ENCODE measurements at regions not wholly inside any gene's neighbourhood (a gene's known extent, or its start where the extent isn't known, plus 50 kb on each side); places are given as distances from the start of the nearest gene placed in this dataset.

DNA sequence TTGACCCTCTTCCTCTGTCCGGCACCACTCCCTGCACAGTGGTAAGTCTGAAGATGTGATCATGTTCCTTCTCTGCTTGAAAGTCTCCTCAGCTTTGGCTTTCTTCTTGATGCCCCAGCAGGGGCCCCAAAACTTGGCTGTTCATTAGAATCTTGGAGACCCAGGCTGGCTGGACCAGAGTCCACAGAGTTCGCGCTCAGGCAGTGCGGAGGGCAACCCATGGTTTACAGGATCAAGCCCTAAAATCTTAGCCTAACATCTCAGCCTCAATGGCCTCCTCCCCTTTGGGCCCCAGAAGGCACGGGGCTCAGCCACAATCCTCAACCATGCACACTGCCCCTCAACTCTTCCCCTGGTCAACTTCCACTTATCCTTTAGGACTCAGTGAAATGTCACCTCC, 72.9 kb upstream of the GTSF1L start:
- no peaks in the 10 kb centered on the region for H3K4me1 Mint-ChIP-seq
- Histone ChIP-seq H2BK5ac (ENCODE audit: insufficient read length, low read length) (no peak overlapping the region), H3K4ac (ENCODE audit: low read depth, low read length) (no peak overlapping the region), H3K14ac (ENCODE audit: insufficient read depth, low read length) (no peak overlapping the region), H3K9me3 (ENCODE audit: control insufficient read depth, low read depth, low read length) (no peaks in the 10 kb centered on the region), H3K27me3 (ENCODE audit: insufficient read depth, low read length) (no peaks in the 10 kb centered on the region), H4K20me1 (ENCODE audit: control insufficient read depth, insufficient read depth, insufficient read length) (no peaks in the 10 kb centered on the region), H3K27ac (ENCODE audit: insufficient read length, low read depth, low read length) (no peak overlapping the region), H3T11ph (ENCODE audit: low read length) (no peak overlapping the region), H3K79me1 (ENCODE audit: insufficient read depth, low read depth, low read length, poor library complexity, severe bottlenecking) (no peaks in the 10 kb centered on the region), H2BK12ac (ENCODE audit: insufficient read length, low read depth, low read length) (no peak overlapping the region), H3K9ac (ENCODE audit: extremely low read depth, insufficient read length, low read length) (no peak overlapping the region), H4K5ac (ENCODE audit: insufficient read length, low read depth, low read length) (no peak overlapping the region), H2AK5ac (ENCODE audit: insufficient read length, low read length) (no peak overlapping the region), H4K8ac (replicated peaks; ENCODE audit: insufficient read length, low read depth, low read length) (no peak overlapping the region), H3K4me2 (ENCODE audit: insufficient read depth, insufficient read length, low read length) (no peak overlapping the region), H3K18ac (ENCODE audit: insufficient read length, low read depth, low read length) (no peak overlapping the region), H3K56ac (ENCODE audit: insufficient read length, low read depth, low read length) (no peak overlapping the region), H3K79me2 (ENCODE audit: insufficient read depth, low read length) (no peaks in the 10 kb centered on the region), H2BK15ac (ENCODE audit: low read depth, low read length) (no peak overlapping the region), H3K4me1 (ENCODE audit: insufficient read depth, low read length) (no peaks in the 10 kb centered on the region), H4K91ac (ENCODE audit: insufficient read length, low read depth, low read length) (no peak overlapping the region), H3K23ac (ENCODE audit: insufficient read length, low read depth, low read length) (no peak overlapping the region), H2AFZ (ENCODE audit: low read length) (no peak overlapping the region), H2BK120ac (ENCODE audit: low read depth, low read length, poor library complexity, severe bottlenecking) (no peak overlapping the region), H3K23me2 (ENCODE audit: insufficient read length, low read depth, low read length, poor library complexity, severe bottlenecking) (no peaks in the 10 kb centered on the region), H2BK20ac (ENCODE audit: low read depth, low read length, poor library complexity, severe bottlenecking) (no peak overlapping the region)
- H3K4me3 Mint-ChIP-seq = no peak overlapping the region
- H3K27me3 Mint-ChIP-seq (ENCODE audit: low read depth) = peaks cover 3% of the 10 kb centered on the region
- DNase-seq = no peak
- no CpG with 5 or more reads among the region's 5 CpGs for WGBS (ENCODE audit: extremely low coverage, insufficient read length, low lambda C conversion rate)
- TF ChIP-seq, protein P1, sequence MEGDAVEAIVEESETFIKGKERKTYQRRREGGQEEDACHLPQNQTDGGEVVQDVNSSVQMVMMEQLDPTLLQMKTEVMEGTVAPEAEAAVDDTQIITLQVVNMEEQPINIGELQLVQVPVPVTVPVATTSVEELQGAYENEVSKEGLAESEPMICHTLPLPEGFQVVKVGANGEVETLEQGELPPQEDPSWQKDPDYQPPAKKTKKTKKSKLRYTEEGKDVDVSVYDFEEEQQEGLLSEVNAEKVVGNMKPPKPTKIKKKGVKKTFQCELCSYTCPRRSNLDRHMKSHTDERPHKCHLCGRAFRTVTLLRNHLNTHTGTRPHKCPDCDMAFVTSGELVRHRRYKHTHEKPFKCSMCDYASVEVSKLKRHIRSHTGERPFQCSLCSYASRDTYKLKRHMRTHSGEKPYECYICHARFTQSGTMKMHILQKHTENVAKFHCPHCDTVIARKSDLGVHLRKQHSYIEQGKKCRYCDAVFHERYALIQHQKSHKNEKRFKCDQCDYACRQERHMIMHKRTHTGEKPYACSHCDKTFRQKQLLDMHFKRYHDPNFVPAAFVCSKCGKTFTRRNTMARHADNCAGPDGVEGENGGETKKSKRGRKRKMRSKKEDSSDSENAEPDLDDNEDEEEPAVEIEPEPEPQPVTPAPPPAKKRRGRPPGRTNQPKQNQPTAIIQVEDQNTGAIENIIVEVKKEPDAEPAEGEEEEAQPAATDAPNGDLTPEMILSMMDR (conservative IDR thresholded peaks at IDR 0.05) = no peak
- no peak overlapping the region for H3K27ac Mint-ChIP-seq
- peaks cover 0 to 2% (median 0%) of the 10 kb centered on the region in 3 experiments; a peak in 2 of 7 replicates for H3K36me3 Mint-ChIP-seq (ENCODE audit: insufficient read depth in 1 of 3, low read depth in 3 of 3)
- peaks cover 15 to 24% of the 10 kb centered on the region in 2 experiments for H3K9me3 Mint-ChIP-seq
